NCI-H510A (cell line): ENCODE measurements at regions not wholly inside any gene's neighbourhood (a gene's known extent, or its start where the extent isn't known, plus 50 kb on each side); places are given as distances from the start of the nearest gene placed in this dataset.
"Not testable (repeated sequence)": the region's sequence is repeated elsewhere in the genome, so short reads cannot be mapped to it uniquely, and the experiment has no call there.

Experiments
- DNase-seq: peaks from one replicate; lab custom pipeline; 2025; lab: John Stamatoyannopoulos, UW

GRCh38 chr1:219433001-219433400 is 179.9 kb downstream of the ZC3H11B start:
- no peak for DNase-seq

DNA sequence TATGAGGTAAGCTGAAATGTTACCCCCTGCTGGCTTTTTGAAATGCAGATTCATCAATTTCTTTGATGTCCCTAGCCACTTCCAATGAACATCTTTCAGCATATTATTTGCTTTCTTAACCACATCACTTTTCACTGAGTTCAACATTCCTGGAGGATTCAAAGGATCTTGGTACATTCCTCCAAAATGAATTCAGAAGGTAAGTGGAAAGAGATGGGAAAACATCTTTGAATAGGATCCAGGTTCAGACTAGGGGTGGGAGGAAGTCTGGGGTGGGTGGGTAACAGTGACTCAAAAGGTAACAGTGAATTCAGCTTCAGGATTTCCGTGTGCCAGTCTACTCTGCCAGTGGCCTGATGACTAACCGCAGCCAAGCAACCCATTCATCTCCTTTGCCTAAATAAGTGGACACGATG is 180.7 kb downstream of the ZC3H11B start:
- no peak for DNase-seq

GRCh38 chr1:219430419-219430818 is 182.5 kb downstream of the ZC3H11B start:
- DNase-seq: no peak

DNA sequence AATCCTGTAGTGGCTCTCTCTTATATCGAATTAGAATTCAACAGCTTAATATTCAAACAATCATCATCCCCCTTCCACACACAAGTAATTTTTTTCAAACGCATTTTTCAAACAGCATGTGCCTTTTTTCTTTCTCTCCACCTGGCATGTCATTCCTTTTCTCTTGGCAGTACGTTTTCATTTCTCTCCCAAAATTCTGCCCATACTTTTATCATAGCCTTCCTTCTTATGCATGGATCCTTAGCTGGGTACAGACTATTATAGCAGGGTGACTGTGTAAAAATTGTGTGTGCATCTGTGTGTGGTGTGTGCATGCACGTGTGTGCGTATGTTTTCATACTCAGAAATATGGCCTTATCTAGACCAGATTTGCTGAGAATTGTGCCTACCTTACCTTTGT is 184.3 kb downstream of the ZC3H11B start:
- DNase-seq: no peak

- no peak for DNase-seq
Observed at GRCh38 chr1:219427989-219428388, 184.9 kb downstream of the ZC3H11B start.

GRCh38 chr1:219427403-219427802 is 185.5 kb downstream of the ZC3H11B start:
- no peak for DNase-seq

- DNase-seq: no peak
Observed at GRCh38 chr1:219422811-219423598, 189.9 kb downstream of the ZC3H11B start.

- DNase-seq: no peak
Observed at GRCh38 chr1:219420913-219421312, 192.0 kb downstream of the ZC3H11B start.

DNA sequence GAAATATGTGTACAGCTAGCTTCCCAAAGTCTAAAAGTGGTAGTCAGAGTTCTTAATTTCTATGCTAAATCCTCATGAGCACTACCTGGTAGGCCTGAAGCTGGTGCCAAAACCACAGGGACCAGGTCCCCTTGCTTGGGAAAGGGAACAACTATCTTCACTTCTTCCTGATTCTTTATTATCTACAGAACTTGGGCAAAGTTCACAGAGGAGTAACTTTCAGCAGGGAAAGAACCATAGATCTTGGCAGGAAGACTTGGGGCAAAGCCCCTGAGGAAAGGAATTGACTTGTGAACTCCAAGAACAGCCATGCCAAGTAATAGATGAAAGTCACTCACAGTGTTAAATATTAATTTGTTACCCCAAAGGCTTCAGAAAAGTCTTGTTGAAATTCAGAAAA is 193.0 kb downstream of the ZC3H11B start:
- DNase-seq: no peak

- DNase-seq: no peak
Observed at GRCh38 chr1:219419065-219419464, 193.8 kb downstream of the ZC3H11B start.

DNA sequence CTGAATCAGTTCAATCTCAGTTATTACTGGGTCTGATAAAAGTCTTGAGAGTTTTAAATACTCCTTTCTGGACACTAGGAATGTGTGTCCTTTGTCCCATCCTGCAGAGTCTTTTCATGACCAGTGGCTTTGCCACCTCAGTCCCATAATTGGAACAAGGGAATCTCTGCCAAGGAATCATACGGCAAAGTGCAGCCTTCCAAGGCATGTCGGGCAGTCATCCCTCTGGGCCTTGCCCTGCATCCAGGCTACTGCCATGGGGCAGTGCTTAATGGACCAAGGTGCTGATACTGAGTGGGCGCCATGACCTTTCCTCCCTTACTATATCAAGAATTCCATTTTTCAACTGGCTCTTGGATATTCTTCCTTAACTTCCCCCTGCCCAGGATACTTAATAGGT is 195.3 kb downstream of the ZC3H11B start:
- DNase-seq: no peak

DNA sequence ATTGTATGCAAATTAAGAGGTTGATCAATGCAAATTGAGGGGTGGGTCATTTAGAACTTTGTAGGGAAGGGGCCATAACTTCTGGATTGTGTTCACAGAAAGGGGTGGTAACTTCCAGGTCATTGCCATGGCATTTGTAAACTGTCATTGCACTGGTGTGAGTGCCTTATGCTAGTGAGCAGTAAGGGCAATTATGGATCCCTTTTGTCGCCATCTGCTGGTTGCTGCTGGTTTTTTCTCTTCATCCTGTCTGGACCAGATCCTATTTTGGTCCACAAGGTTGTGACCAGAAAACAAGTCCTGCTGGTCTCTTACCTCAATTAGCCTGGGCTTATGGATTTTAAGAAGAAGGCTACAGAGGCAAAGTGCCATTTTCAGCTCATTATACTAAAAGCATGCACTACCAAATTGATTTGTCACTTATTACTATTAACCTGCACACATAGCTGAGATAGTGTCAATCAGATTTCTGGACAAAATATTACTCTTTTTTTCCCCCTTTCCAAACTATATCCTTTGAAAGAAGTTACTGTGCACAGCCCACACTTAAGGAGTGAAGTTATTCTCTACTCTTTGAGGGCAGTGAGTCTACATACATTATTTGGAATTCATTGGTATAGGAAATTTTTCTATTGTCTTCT is 196.2 kb downstream of the ZC3H11B start:
- no peak for DNase-seq

GRCh38 chr1:219415915-219416314 is 197.0 kb downstream of the ZC3H11B start:
- DNase-seq: no peak

DNA sequence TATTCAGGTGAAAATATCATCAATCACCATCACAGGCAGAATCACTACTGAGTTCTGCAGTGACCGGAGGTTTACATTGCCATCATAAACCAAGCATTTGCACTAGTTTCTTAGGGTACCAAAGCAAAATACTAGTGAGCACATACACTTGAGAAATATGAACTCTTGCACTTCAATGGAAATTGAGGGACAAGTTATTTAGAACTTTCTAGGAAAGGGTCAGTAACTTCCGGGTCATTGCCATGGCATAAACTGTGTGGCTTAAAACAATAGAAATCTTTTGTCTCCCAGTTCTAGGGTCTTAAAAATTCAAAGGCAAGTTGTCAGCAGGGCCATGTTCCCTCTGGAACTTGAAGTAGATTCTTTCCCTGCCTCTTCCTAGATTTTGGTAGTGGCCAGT is 197.5 kb downstream of the ZC3H11B start:
- no peak for DNase-seq

GRCh38 chr1:219414250-219414649 is 198.7 kb downstream of the ZC3H11B start:
- no peak for DNase-seq

DNA sequence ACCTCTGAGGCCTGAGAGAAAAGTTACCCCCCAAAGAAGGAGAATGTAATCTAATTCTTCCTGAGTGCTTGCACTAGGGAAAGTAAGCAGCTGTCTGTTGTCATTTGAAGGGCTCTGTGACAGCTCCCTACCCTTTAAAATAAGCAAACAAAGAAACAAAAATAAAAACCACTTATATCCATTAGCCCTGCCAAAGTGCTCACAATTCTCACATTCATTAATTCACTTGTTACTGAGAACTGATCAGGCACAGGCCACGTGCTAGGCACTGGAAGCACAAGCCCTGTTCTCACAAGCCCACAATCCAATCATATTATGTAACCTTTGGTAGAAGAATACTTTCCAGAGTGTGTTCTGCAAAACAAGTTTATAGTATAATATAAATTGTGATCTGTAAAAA is 199.4 kb downstream of the ZC3H11B start:
- no peak for DNase-seq

DNA sequence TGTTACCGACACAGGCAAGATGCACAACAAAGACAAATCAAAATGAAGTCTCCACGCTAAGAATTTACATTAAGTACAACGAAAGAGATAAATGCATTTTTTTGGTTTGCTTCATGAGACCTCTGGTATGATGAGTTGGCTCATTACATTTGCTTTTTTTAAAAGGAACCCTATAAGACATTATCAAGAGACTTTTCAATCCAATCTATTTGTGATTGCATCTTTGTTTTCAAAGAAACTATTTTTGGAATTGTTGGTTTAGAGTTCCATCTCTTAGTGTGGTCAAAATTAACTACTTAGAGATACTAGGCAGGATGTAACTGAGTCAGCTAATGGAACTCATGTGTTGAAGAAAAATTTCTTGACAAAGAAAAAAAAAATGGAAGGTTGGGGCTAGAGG is 200.1 kb downstream of the ZC3H11B start:
- DNase-seq: no peak

DNA sequence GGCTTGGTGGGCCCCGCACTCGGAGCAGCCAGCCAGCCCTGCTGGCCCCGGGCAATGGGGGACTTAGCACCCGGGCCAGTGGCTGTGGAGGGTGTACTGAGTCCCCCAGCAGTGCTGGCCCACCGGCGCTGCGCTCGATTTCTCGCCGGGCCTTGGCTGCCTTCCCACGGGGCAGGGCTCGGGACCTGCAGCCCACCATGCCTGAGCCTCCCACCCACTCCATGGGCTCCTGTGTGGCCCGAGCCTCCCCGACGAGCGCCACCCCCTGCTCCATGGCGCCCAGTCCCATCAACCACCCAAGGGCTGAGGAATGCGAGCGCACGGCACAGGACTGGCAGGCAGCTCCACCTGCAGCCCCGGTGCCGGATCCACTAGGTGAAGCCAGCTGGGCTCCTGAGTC is 202.2 kb downstream of the ZC3H11B start:
- DNase-seq: not testable (repeated sequence)

DNA sequence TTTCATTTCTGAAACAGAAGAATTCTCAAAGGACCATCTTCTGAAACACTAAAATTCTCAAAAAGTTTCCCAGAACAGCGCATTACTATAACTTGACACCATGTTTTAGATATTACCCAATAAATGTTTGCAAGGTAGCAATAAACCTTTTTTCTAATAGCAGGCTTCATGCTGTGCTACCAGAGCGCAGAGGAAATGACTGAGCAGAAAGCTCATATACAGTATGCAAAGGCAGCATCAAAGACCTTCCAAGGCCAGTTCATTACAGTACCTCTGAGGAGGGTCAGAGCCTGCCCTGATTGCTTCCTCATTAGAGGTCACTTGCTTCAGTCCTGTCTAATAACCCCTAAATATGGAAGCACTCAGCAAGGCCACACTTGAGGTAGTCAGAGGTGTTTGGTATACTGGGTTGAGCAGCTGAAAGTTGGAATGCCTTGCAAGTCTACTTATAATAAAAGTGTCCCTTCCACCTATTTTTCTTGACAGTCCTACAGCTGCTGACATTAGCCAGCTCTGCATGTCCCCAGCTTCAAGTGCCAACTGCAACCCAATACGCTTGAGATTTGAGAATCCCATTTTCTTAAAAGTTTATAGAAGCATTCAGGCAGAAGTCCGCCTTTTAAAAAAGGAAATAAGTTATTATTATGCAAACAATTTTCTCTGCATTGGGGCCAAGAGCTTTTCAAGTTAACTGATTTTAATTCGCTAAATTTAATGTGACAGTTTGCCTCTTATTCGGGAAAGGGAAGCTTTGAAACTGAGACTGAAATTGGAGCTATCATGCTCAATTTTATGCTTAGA is 207.2 kb downstream of the ZC3H11B start:
- DNase-seq: no peak

GRCh38 chr1:219404629-219405028 is 208.3 kb downstream of the ZC3H11B start:
- no peak for DNase-seq

- DNase-seq: no peak
Observed at GRCh38 chr1:219402925-219403324, 210.0 kb downstream of the ZC3H11B start.

DNA sequence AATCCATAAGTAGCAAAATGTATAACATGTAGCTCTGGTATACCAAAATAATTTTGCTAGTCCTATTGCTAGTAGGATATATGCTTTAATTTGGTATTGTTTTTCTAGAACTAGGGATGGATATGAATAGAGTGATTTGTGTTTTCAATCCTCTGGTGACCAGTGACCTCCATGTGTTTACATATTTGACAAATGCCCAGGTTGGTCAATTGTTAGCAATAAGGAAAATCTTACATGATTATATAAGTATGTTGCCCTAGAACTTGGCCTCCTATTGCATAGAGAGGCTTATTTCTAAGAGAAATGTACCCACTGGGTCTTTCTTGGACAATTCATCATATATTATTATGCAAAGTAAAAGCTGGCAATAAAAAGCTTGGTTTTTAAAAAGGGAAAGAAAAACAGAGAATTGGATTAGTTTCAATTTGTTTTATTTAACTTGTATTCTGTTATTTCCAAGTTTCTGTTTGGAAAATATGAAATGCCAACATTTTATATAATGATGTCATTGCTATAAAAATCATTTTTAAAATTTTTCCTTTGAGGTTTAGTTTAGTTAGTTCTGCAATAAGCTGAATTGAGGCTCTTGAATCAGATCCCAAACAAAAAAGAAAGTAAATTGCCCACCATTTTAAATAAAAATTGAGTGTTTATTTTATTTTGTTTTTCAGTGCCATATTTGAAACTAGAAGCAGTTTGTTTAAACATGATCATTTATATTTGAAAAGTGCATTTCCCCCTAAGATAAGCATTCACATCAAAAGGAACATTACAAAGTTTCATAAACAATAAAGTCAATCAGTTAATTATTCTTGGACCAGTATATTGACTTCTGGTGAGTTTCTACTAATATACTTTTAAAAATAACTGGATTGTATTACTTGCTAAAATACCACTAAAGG is 210.9 kb downstream of the ZC3H11B start:
- DNase-seq: no peak
